ENCODE measurements at regions not wholly inside any gene's neighbourhood (a gene's known extent, or its start where the extent isn't known, plus 50 kb on each side); places are given as distances from the start of the nearest gene placed in this dataset.

GRCh38 chr5:18236386-18236785 lies 602.1 kb downstream of the TAF11L14 start:
- TF ChIP-seq CHD1 (IDR thresholded peaks at IDR 0.05; ENCODE audit: low read depth, low read length), result no peak
- no peak for TF ChIP-seq CTCF (conservative IDR thresholded peaks at IDR 0.05; ENCODE audit: low read depth, low read length)
- TF ChIP-seq RCOR1 (IDR thresholded peaks at IDR 0.05; ENCODE audit: insufficient replicate concordance, low read length), result no peak
- TF ChIP-seq CEBPB (IDR thresholded peaks at IDR 0.05; ENCODE audit: low read depth, low read length), result no peak
- no peak for TF ChIP-seq FOS (IDR thresholded peaks at IDR 0.05; ENCODE audit: low read depth, low read length)

All from IMR-90 (cell line).